ENCODE measurements at regions not wholly inside any gene's neighbourhood (a gene's known extent, or its start where the extent isn't known, plus 50 kb on each side); places are given as distances from the start of the nearest gene placed in this dataset.

GRCh38 chr12:60437297-60437696 is 841.5 kb downstream of the SLC16A7 start:
- H3K36me3 Mint-ChIP-seq (ENCODE audit: low read depth) = no peaks in the 10 kb centered on the region
- no peaks in the 10 kb centered on the region for H3K27me3 Mint-ChIP-seq (ENCODE audit: low read depth)
- no peak overlapping the region for H3K27ac Mint-ChIP-seq
- H3K4me1 Mint-ChIP-seq = no peaks in the 10 kb centered on the region
- no peak for TF ChIP-seq CTCF (IDR thresholded peaks at IDR 0.05; ENCODE audit: unreplicated experiment in 3 of 3)
- no peak overlapping the region for H3K4me3 Mint-ChIP-seq
- no peaks in the 10 kb centered on the region for H3K9me3 Mint-ChIP-seq

- H3K4me1 Mint-ChIP-seq = no peaks in the 10 kb centered on the region
- no peak for TF ChIP-seq CTCF (IDR thresholded peaks at IDR 0.05; ENCODE audit: unreplicated experiment in 3 of 3)
- H3K9me3 Mint-ChIP-seq = no peaks in the 10 kb centered on the region
- no peak overlapping the region for H3K4me3 Mint-ChIP-seq
- H3K36me3 Mint-ChIP-seq (ENCODE audit: low read depth) = no peaks in the 10 kb centered on the region
- no peak overlapping the region for H3K27ac Mint-ChIP-seq
- no peaks in the 10 kb centered on the region for H3K27me3 Mint-ChIP-seq (ENCODE audit: low read depth)
These were observed 845.7 kb downstream of the SLC16A7 start for GRCh38 chr12:60441577-60441976.

GRCh38 chr12:60451457-60451856 is 855.6 kb downstream of the SLC16A7 start:
- H3K27me3 Mint-ChIP-seq (ENCODE audit: low read depth) = no peaks in the 10 kb centered on the region
- no peak for TF ChIP-seq CTCF (IDR thresholded peaks at IDR 0.05; ENCODE audit: unreplicated experiment in 3 of 3)
- no peak overlapping the region for H3K4me3 Mint-ChIP-seq
- H3K36me3 Mint-ChIP-seq (ENCODE audit: low read depth) = no peaks in the 10 kb centered on the region
- H3K27ac Mint-ChIP-seq = no peak overlapping the region
- H3K9me3 Mint-ChIP-seq = no peaks in the 10 kb centered on the region
- H3K4me1 Mint-ChIP-seq = no peaks in the 10 kb centered on the region

GRCh38 chr12:60465060-60465459 is 869.2 kb downstream of the SLC16A7 start:
- no peaks in the 10 kb centered on the region for H3K36me3 Mint-ChIP-seq (ENCODE audit: low read depth)
- no peak overlapping the region for H3K4me3 Mint-ChIP-seq
- no peaks in the 10 kb centered on the region for H3K9me3 Mint-ChIP-seq
- TF ChIP-seq CTCF (IDR thresholded peaks at IDR 0.05; ENCODE audit: unreplicated experiment in 3 of 3) = no peak
- H3K27ac Mint-ChIP-seq = no peak overlapping the region
- no peaks in the 10 kb centered on the region for H3K27me3 Mint-ChIP-seq (ENCODE audit: low read depth)
- no peaks in the 10 kb centered on the region for H3K4me1 Mint-ChIP-seq

GRCh38 chr12:60468546-60468945 is 872.7 kb downstream of the SLC16A7 start:
- no peaks in the 10 kb centered on the region for H3K36me3 Mint-ChIP-seq (ENCODE audit: low read depth)
- no peaks in the 10 kb centered on the region for H3K4me1 Mint-ChIP-seq
- no peak overlapping the region for H3K4me3 Mint-ChIP-seq
- H3K9me3 Mint-ChIP-seq = no peaks in the 10 kb centered on the region
- no peak overlapping the region for H3K27ac Mint-ChIP-seq
- H3K27me3 Mint-ChIP-seq (ENCODE audit: low read depth) = no peaks in the 10 kb centered on the region
- no peak for TF ChIP-seq CTCF (IDR thresholded peaks at IDR 0.05; ENCODE audit: unreplicated experiment in 3 of 3)

GRCh38 chr12:60475825-60476224 is 880.0 kb downstream of the SLC16A7 start:
- Mint-ChIP-seq H3K4me3 (no peak overlapping the region), H3K27me3 (ENCODE audit: low read depth) (no peaks in the 10 kb centered on the region), H3K36me3 (ENCODE audit: low read depth) (no peaks in the 10 kb centered on the region), H3K4me1 (no peaks in the 10 kb centered on the region), H3K9me3 (no peaks in the 10 kb centered on the region), H3K27ac (no peak overlapping the region)
- no peak for TF ChIP-seq CTCF (IDR thresholded peaks at IDR 0.05; ENCODE audit: unreplicated experiment in 3 of 3)

Data from nephron (organoid).